ENCODE measurements at regions not wholly inside any gene's neighbourhood (a gene's known extent, or its start where the extent isn't known, plus 50 kb on each side); places are given as distances from the start of the nearest gene placed in this dataset.

GRCh38 chr18:2306606-2307005 lies 264.7 kb downstream of the METTL4 start:
- Histone ChIP-seq H3K9me3 (no peaks in the 10 kb centered on the region), H3K4me3 (no peak overlapping the region), H3K36me3 (ENCODE audit: low read depth) (no peaks in the 10 kb centered on the region), H3K4me1 (ENCODE audit: low read depth) (no peaks in the 10 kb centered on the region)
- no peak for DNase-seq
- no peak for TF ChIP-seq CTCF (IDR thresholded peaks at IDR 0.05)
- intact Hi-C loops (cut with DNase I, micrococcal nuclease): no loop called here
- ATAC-seq: no peak

- TF ChIP-seq CTCF (IDR thresholded peaks at IDR 0.05): no peak
- no peaks in the 10 kb centered on the region for H3K36me3 ChIP-seq (ENCODE audit: low read depth)
- DNase-seq (no peak), ATAC-seq (no peak)
- H3K9me3 ChIP-seq: no peaks in the 10 kb centered on the region
- intact Hi-C loops (cut with DNase I, micrococcal nuclease): no loop called here
- no peak overlapping the region for H3K4me3 ChIP-seq
- H3K4me1 ChIP-seq (ENCODE audit: low read depth): no peaks in the 10 kb centered on the region
Measured at GRCh38 chr18:2310886-2311285, 260.4 kb downstream of the METTL4 start.

GRCh38 chr18:2312440-2312839 lies 258.9 kb downstream of the METTL4 start:
- H3K9me3 ChIP-seq: no peaks in the 10 kb centered on the region
- ATAC-seq (no peak), DNase-seq (no peak)
- TF ChIP-seq CTCF (IDR thresholded peaks at IDR 0.05): no peak
- H3K36me3 ChIP-seq (ENCODE audit: low read depth): no peaks in the 10 kb centered on the region
- H3K4me3 ChIP-seq: no peak overlapping the region
- intact Hi-C loops (cut with DNase I, micrococcal nuclease): no loop called here
- no peaks in the 10 kb centered on the region for H3K4me1 ChIP-seq (ENCODE audit: low read depth)

- no peak for TF ChIP-seq CTCF (IDR thresholded peaks at IDR 0.05)
- Histone ChIP-seq H3K4me3 (no peak overlapping the region), H3K9me3 (no peaks in the 10 kb centered on the region), H3K4me1 (ENCODE audit: low read depth) (no peaks in the 10 kb centered on the region), H3K36me3 (ENCODE audit: low read depth) (no peaks in the 10 kb centered on the region)
- no peak for ATAC-seq
- intact Hi-C loops (cut with DNase I, micrococcal nuclease): no loop called here
- DNase-seq: no peak
Measured at GRCh38 chr18:2313332-2313731, 258.0 kb downstream of the METTL4 start.

- H3K36me3 ChIP-seq (ENCODE audit: low read depth): no peaks in the 10 kb centered on the region
- ATAC-seq: no peak
- no peak for TF ChIP-seq CTCF (IDR thresholded peaks at IDR 0.05)
- H3K4me1 ChIP-seq (ENCODE audit: low read depth): no peaks in the 10 kb centered on the region
- no peak overlapping the region for H3K4me3 ChIP-seq
- DNase-seq: no peak
- no peaks in the 10 kb centered on the region for H3K9me3 ChIP-seq
- intact Hi-C loops (cut with DNase I, micrococcal nuclease): no loop called here
Measured at GRCh38 chr18:2316082-2316750, 255.1 kb downstream of the METTL4 start.

Measured in mucosa of descending colon (tissue), 3 donors.